ENCODE measurements at regions not wholly inside any gene's neighbourhood (a gene's known extent, or its start where the extent isn't known, plus 50 kb on each side); places are given as distances from the start of the nearest gene placed in this dataset.

DNA sequence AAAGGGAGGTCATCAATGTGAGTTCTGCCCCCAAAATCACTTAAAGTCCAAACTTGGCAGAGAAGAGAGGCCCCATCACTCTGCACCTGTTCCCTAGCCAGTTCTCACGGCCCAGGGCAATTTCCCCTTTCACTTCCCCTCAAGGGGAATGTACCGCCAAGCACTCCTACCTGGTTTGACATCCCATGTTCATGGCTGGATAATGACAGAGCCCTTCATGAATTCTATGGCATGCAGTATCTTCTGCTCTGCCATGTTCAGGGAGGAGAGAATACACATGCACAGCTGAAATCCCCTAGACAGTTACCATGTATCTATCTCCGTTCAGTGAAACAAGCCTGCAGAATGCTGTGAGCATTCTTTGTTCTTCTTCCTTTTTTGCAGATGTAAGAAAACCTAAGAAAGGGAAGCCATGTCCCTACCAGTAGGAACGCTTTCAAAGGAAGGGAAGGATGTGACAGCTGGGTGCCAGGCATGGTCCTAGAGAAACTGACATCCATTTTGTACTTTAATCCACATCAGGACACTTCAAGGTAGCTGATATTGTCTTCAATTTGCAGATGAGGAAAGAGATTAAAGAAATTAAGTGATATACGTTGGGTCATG, 79.8 kb upstream of the ARID1B start:
- Mint-ChIP-seq H3K27me3 (ENCODE audit: insufficient read depth, low read depth) (peaks cover 2% of the 10 kb centered on the region), H3K27ac (no peak overlapping the region), H3K4me3 (no peak overlapping the region), H3K9me3 (no peaks in the 10 kb centered on the region), H3K36me3 (no peaks in the 10 kb centered on the region), H3K4me1 (peaks cover 24% of the 10 kb centered on the region)
- Histone ChIP-seq H3F3A (ENCODE audit: low read depth) (peaks cover 8% of the 10 kb centered on the region), H2AFZ (replicated peaks) (no peak overlapping the region), H3K4me3 (no peak overlapping the region), H3K9ac (no peak overlapping the region), H3K79me2 (ENCODE audit: low read depth) (no peaks in the 10 kb centered on the region), H3K4me1 (peaks cover 20% of the 10 kb centered on the region), H4K20me1 (ENCODE audit: low read depth) (peaks cover 8% of the 10 kb centered on the region), H3K4me2 (peak overlapping the region; percentile 50), H3K9me3 (ENCODE audit: low read depth) (no peaks in the 10 kb centered on the region), H3K27ac (no peak overlapping the region), H3K36me3 (no peaks in the 10 kb centered on the region), H3K27me3 (peaks cover 6% of the 10 kb centered on the region)
- no peak for TF ChIP-seq EZH2phosphoT487 (IDR thresholded peaks at IDR 0.05)
- TF ChIP-seq EZH2 (IDR thresholded peaks at IDR 0.05) = no peak
- TF ChIP-seq, protein P1, sequence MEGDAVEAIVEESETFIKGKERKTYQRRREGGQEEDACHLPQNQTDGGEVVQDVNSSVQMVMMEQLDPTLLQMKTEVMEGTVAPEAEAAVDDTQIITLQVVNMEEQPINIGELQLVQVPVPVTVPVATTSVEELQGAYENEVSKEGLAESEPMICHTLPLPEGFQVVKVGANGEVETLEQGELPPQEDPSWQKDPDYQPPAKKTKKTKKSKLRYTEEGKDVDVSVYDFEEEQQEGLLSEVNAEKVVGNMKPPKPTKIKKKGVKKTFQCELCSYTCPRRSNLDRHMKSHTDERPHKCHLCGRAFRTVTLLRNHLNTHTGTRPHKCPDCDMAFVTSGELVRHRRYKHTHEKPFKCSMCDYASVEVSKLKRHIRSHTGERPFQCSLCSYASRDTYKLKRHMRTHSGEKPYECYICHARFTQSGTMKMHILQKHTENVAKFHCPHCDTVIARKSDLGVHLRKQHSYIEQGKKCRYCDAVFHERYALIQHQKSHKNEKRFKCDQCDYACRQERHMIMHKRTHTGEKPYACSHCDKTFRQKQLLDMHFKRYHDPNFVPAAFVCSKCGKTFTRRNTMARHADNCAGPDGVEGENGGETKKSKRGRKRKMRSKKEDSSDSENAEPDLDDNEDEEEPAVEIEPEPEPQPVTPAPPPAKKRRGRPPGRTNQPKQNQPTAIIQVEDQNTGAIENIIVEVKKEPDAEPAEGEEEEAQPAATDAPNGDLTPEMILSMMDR (IDR thresholded peaks at IDR 0.05) = no peak
- no peak for DNase-seq (ENCODE audit: low spot score)

DNA sequence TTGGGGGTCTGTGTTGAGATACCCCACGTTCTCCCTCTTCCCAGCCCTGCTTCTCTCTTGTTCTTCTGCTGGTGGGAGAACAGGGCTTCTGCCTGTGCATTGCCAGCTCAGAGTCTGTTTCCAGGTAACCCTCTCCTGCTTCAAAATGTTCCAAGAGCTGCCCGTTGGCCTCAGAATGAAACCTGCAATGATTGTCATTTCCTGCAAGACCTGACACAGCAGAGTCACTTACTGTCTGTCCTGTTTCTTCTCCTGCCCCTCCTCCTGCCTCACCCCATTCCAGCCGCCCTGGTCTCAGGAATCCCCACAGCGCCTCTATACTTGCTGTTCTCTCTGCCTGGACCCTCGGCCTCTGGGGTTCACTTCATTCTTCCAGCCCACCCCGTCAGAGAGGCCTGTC, 81.4 kb upstream of the ARID1B start:
- Histone ChIP-seq H3F3A (ENCODE audit: low read depth) (peaks cover 8% of the 10 kb centered on the region), H3K9ac (no peak overlapping the region), H3K4me2 (no peak overlapping the region), H3K27me3 (peaks cover 6% of the 10 kb centered on the region), H3K79me2 (ENCODE audit: low read depth) (no peaks in the 10 kb centered on the region), H3K9me3 (ENCODE audit: low read depth) (no peaks in the 10 kb centered on the region), H3K4me1 (peaks cover 20% of the 10 kb centered on the region), H4K20me1 (ENCODE audit: low read depth) (peaks cover 8% of the 10 kb centered on the region), H3K36me3 (no peaks in the 10 kb centered on the region), H2AFZ (replicated peaks) (no peak overlapping the region), H3K27ac (no peak overlapping the region), H3K4me3 (no peak overlapping the region)
- Mint-ChIP-seq H3K27ac (no peak overlapping the region), H3K9me3 (no peaks in the 10 kb centered on the region), H3K36me3 (no peaks in the 10 kb centered on the region), H3K27me3 (ENCODE audit: insufficient read depth, low read depth) (peaks cover 6% of the 10 kb centered on the region), H3K4me3 (no peak overlapping the region), H3K4me1 (peaks cover 24% of the 10 kb centered on the region)
- DNase-seq (ENCODE audit: low spot score) = no peak
- TF ChIP-seq EZH2phosphoT487 (IDR thresholded peaks at IDR 0.05) (no peak), EZH2 (IDR thresholded peaks at IDR 0.05) (no peak)
- TF ChIP-seq, protein P1 (IDR thresholded peaks at IDR 0.05) = no peak

DNA sequence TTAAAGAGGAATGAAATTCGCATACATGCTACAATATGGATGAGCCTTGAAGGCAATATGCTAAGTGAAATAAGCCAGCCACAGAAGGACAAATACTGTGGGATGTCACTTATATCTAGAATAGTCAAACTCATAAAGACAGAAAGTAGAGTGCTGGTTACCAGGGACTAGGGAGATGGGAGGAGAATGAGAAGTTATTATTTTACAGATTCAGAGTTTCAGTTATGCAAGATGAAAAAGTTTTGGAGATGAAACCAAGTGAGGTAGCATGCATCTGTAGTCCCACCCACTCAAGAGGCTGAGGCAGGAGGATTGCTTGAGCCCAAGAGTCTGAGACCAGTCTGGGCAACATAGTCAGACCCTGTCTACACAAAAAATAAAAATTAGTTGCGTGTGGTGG, 82.5 kb upstream of the ARID1B start:
- Mint-ChIP-seq H3K27me3 (ENCODE audit: insufficient read depth, low read depth) (peaks cover 11% of the 10 kb centered on the region), H3K27ac (no peak overlapping the region), H3K4me3 (no peak overlapping the region), H3K36me3 (no peaks in the 10 kb centered on the region), H3K9me3 (no peaks in the 10 kb centered on the region), H3K4me1 (peaks cover 23% of the 10 kb centered on the region)
- Histone ChIP-seq H3K36me3 (no peaks in the 10 kb centered on the region), H3K27me3 (peaks cover 6% of the 10 kb centered on the region), H3K27ac (no peak overlapping the region), H3K79me2 (ENCODE audit: low read depth) (no peaks in the 10 kb centered on the region), H3K4me2 (no peak overlapping the region), H2AFZ (replicated peaks) (no peak overlapping the region), H3K9ac (no peak overlapping the region), H3K4me1 (peaks cover 20% of the 10 kb centered on the region), H4K20me1 (ENCODE audit: low read depth) (peaks cover 8% of the 10 kb centered on the region), H3K4me3 (no peak overlapping the region), H3F3A (ENCODE audit: low read depth) (peaks cover 8% of the 10 kb centered on the region), H3K9me3 (ENCODE audit: low read depth) (no peaks in the 10 kb centered on the region)
- no peak for DNase-seq (ENCODE audit: low spot score)
- TF ChIP-seq, protein P1 (IDR thresholded peaks at IDR 0.05) = no peak
- no peak for TF ChIP-seq EZH2phosphoT487 (IDR thresholded peaks at IDR 0.05)
- TF ChIP-seq EZH2 (IDR thresholded peaks at IDR 0.05) = no peak

Measured in neural progenitor cell (in vitro differentiated cells).